HepG2 (cell line): ENCODE measurements at regions not wholly inside any gene's neighbourhood (a gene's known extent, or its start where the extent isn't known, plus 50 kb on each side); places are given as distances from the start of the nearest gene placed in this dataset.
A peak's percentile ranks its signal among the peaks of the same experiment; 100 is the strongest.

ENCODE experiments used
- ATAC-seq: fragments of 200-7000 bp; cut with Tn5 transposase; 3 replicates; pipeline ENCODE4 v1.9.1; 2020; ENCODE audit warnings: mild to moderate bottlenecking, moderate library complexity
- BruUV-seq: library from RNA; stranded (reverse); fragments of 400-500 nt; replicated peaks from 2 replicates; lab custom pipeline; 2021; lab: Mats Ljungman, UMichigan
- CTCF ChIA-PET: fragments of 300-600 bp; formaldehyde crosslinking; extraction: SDS; loops from one replicate; lab custom pipeline; 2021; ENCODE audit warnings: low total read pairs, inconsistent platforms, low intra/inter-chr PET ratio; lab: Yijun Ruan, JAX
- POLR2A ChIA-PET: fragments of 350-600 bp; sonication (Branson Sonifier 250); formaldehyde crosslinking; loops from one replicate; lab custom pipeline; 2020; ENCODE audit warnings: antibody characterized with exemption, inconsistent platforms; lab: Yijun Ruan, JAX
- DNase-seq: peaks from one replicate; pipeline ENCODE4 v3.0.0-alpha.2; 2015; ENCODE audit warnings: low spot score
- FAIRE-seq: peaks from 3 replicates; lab custom pipeline; 2011; peaks lifted over from hg19 to GRCh38; lab: Jason Lieb, UNC
- H2AFZ ChIP-seq: one replicate; pipeline ENCODE4 v1.6.1; 2011; ENCODE audit warnings: low read length, inconsistent platforms
- H3K27ac ChIP-seq: fragments of 300-600 bp; 3 replicates; pipeline ENCODE4 v1.8.0; 2011; ENCODE audit warnings: mixed run types, mild to moderate bottlenecking, mixed read lengths, low read length, inconsistent platforms; ENCODE audit not compliant: insufficient read depth; ENCODE audit errors: extremely low read length
- H3K27me3 ChIP-seq, 2 experiments: fragments of 200-600 bp in 1 of 2; 2 replicates in 1 of 2; 3 replicates in 1 of 2; pipeline versions ENCODE4 v1.6.0 to v1.8.0; 2011; ENCODE audit warnings: low read length in 2 of 2, mild to moderate bottlenecking in 2 of 2, moderate library complexity in 2 of 2, inconsistent platforms in 1 of 2; ENCODE audit not compliant: insufficient read depth in 2 of 2, control insufficient read depth in 1 of 2
- H3K36me3 ChIP-seq, 2 experiments: fragments of 200-600 bp in 1 of 2; replicated peaks in 1 of 2; 2 replicates in 1 of 2; 3 replicates in 1 of 2; pipeline versions ENCODE4 v1.5.1 to v1.8.0; 2011; ENCODE audit warnings: low read length in 2 of 2, inconsistent platforms in 1 of 2; ENCODE audit not compliant: insufficient read depth in 2 of 2, control insufficient read depth in 1 of 2
- H3K4me1 ChIP-seq: 2 replicates; pipeline ENCODE4 v1.5.1; 2012; ENCODE audit warnings: low read length, inconsistent platforms; ENCODE audit not compliant: insufficient read depth
- H3K4me2 ChIP-seq: 2 replicates; pipeline ENCODE4 v1.6.0; 2011; ENCODE audit warnings: low read depth, low read length, inconsistent platforms
- H3K4me3 ChIP-seq, 3 experiments: fragments of 200-600 bp in 1 of 3; sonication (generic), shearing (Covaris generic) in 1 of 3; replicated peaks in 1 of 3; 2 replicates each; pipeline ENCODE4 v1.5.1; 2011 to 2016; ENCODE audit warnings: low read length in 3 of 3, inconsistent platforms in 2 of 3, low read depth in 2 of 3, mild to moderate bottlenecking in 2 of 3, control low read depth in 1 of 3, mixed read lengths in 1 of 3; ENCODE audit not compliant: insufficient read depth in 1 of 3
- H3K79me2 ChIP-seq: one replicate; pipeline ENCODE4 v1.6.1; 2011; ENCODE audit warnings: low read length, inconsistent platforms; ENCODE audit not compliant: insufficient read depth
- H3K9ac ChIP-seq: 2 replicates; pipeline ENCODE4 v1.6.0; 2011; ENCODE audit warnings: mild to moderate bottlenecking, low read depth, low read length, inconsistent platforms; ENCODE audit not compliant: insufficient read depth
- H3K9me3 ChIP-seq: 2 replicates; pipeline ENCODE4 v1.5.1; 2012; ENCODE audit warnings: mild to moderate bottlenecking, low read length
- H4K20me1 ChIP-seq: 2 replicates; pipeline ENCODE4 v1.6.0; 2011; ENCODE audit warnings: inconsistent platforms, mild to moderate bottlenecking, low read length, moderate library complexity; ENCODE audit not compliant: insufficient read depth
- IKZF1 ChIP-seq: fragments of 450-650 bp; IDR thresholded peaks from 2 replicates; pipeline ENCODE4 v1.7.1; 2016
- RAD21 ChIP-seq: fragments of 450-650 bp; formaldehyde crosslinking; IDR thresholded peaks from 2 replicates; pipeline ENCODE4 v1.5.0; 2020; ENCODE audit warnings: mild to moderate bottlenecking
- ZSCAN25 ChIP-seq: sonication (generic); formaldehyde crosslinking; IDR thresholded peaks from 2 replicates; pipeline ENCODE4 v1.8.0; 2022; ENCODE audit warnings: mild to moderate bottlenecking, missing genetic modification reagents
- WGBS: methylation state at CpG from one replicate; pipeline ENCODE4 v1.1.6; 2017; ENCODE audit warnings: low lambda C conversion rate; 5-methylcytosine and 5-hydroxymethylcytosine counted together
- in situ Hi-C: cut with HindIII; loops from 2 replicates; pipeline ENCODE4 v1.10.0; 2017; ENCODE audit warnings: low pct_unique_long_range_greater_than_20kb; ENCODE audit not compliant: extremely low pct_ligation_motif_present
- intact Hi-C: fragments of 100-400 bp; cut with micrococcal nuclease; formaldehyde crosslinking; loops from one replicate; pipeline ENCODE4 v1.10.0; 2022; ENCODE audit not compliant: unreplicated experiment
- TF ChIP-seq, protein P1 (sequence below): sonication (generic); formaldehyde crosslinking; IDR thresholded peaks from 2 replicates; pipeline ENCODE4 v1.5.0; 2020; ENCODE audit warnings: mild to moderate bottlenecking, missing genetic modification reagents
- TF ChIP-seq, protein P2 (sequence below): sonication (generic); formaldehyde crosslinking; IDR thresholded peaks from 2 replicates; pipeline ENCODE4 v1.4.0; 2020; ENCODE audit warnings: mild to moderate bottlenecking, missing genetic modification reagents
- TF ChIP-seq, protein P3 (sequence below): sonication (generic); formaldehyde crosslinking; IDR thresholded peaks from 2 replicates; pipeline ENCODE4 v1.5.1; 2020; ENCODE audit warnings: missing genetic modification reagents, mild to moderate bottlenecking, borderline replicate concordance
- TF ChIP-seq, protein P4 (sequence below), 2 experiments: sonication (generic) in 1 of 2; formaldehyde crosslinking in 1 of 2; IDR thresholded peaks; 2 replicates each; pipeline versions ENCODE4 v1.4.0 to v1.6.1; 2018 to 2020; ENCODE audit warnings: missing genetic modification reagents in 2 of 2, borderline replicate concordance in 1 of 2, low read depth in 1 of 2, mild to moderate bottlenecking in 1 of 2, missing biosample characterization in 1 of 2
- TF ChIP-seq, protein P5 (sequence below): sonication (generic); formaldehyde crosslinking; IDR thresholded peaks from 2 replicates; pipeline ENCODE4 v1.4.0; 2020; ENCODE audit warnings: mild to moderate bottlenecking, missing genetic modification reagents
- TF ChIP-seq, protein P6 (sequence below): sonication (generic); formaldehyde crosslinking; IDR thresholded peaks from 2 replicates; pipeline ENCODE4 v1.5.1; 2020; ENCODE audit warnings: missing genetic modification reagents, mild to moderate bottlenecking, borderline replicate concordance

DNA sequence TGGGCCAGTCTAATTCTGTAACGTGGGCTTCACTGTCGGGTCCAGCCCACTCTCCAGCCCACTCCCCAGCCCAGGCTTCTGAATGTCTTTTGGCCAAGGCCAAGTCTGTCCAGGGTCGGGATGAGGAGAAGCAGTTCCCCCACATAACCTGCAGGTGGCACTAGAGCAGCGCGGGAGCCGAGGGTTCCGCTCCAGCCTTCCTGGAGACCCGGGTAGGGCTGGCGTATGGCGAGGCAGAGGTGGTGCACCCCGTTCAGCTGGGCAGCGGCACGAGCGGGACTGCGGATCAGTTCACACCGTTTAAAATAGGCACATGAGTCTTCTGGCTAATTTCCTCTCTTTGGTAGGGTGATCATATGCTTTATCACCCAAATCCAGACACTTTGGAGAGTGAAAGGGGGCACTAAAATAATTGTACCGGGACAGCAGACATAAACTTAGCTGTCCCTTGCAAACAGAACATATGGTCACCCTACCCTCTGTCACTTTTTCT, 185.9 kb downstream of the MSX2 start:
- Histone ChIP-seq H3K36me3 (no peaks in the 10 kb centered on the region), H3K4me3 (no peak overlapping the region), H3K4me1 (peaks cover 4% of the 10 kb centered on the region; the same call in 1 of the 2 replicates), H3K9me3 (no peaks in the 10 kb centered on the region), H3K27me3 (0 out of 5 replicates have a peak, but pooled peaks cover 0 to 9% of the 10 kb centered on the region in 2 experiments), H3K79me2 (no peaks in the 10 kb centered on the region), H3K27ac (no peak overlapping the region), H2AFZ (no peak overlapping the region), H3K4me2 (0 out of 2 replicates have a peak overlapping the region, but pooled peaks have one; percentile 29), H3K9ac (no peak overlapping the region), H4K20me1 (no peaks in the 10 kb centered on the region)
- ATAC-seq (peak; percentile 99), DNase-seq (peak; percentile 36), FAIRE-seq (peak; percentile 73)
- WGBS = 2% methylated on average over 16 of the region's 17 CpGs
- POLR2A ChIA-PET = no interaction called here
- CTCF ChIA-PET = interaction anchor here (3.1 kb wide), 1 partner anchor 26 kb away, joined by 17 read pairs; no protein-coding TSS in a partner anchor
- intact Hi-C loops = no loop called here
- in situ Hi-C loops = no loop called here
- no TSS peak for BruUV-seq
- TF ChIP-seq, protein P1, sequence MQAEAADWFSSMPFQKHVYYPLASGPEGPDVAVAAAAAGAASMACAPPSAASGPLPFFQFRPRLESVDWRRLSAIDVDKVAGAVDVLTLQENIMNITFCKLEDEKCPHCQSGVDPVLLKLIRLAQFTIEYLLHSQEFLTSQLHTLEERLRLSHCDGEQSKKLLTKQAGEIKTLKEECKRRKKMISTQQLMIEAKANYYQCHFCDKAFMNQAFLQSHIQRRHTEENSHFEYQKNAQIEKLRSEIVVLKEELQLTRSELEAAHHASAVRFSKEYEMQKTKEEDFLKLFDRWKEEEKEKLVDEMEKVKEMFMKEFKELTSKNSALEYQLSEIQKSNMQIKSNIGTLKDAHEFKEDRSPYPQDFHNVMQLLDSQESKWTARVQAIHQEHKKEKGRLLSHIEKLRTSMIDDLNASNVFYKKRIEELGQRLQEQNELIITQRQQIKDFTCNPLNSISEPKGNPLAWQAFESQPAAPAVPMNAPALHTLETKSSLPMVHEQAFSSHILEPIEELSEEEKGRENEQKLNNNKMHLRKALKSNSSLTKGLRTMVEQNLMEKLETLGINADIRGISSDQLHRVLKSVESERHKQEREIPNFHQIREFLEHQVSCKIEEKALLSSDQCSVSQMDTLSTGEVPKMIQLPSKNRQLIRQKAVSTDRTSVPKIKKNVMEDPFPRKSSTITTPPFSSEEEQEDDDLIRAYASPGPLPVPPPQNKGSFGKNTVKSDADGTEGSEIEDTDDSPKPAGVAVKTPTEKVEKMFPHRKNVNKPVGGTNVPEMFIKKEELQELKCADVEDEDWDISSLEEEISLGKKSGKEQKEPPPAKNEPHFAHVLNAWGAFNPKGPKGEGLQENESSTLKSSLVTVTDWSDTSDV (CRISPR knock-in tag) = no peak
- TF ChIP-seq, protein P2, sequence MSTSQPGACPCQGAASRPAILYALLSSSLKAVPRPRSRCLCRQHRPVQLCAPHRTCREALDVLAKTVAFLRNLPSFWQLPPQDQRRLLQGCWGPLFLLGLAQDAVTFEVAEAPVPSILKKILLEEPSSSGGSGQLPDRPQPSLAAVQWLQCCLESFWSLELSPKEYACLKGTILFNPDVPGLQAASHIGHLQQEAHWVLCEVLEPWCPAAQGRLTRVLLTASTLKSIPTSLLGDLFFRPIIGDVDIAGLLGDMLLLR (CRISPR knock-in tag) = 0 out of 2 replicates have a peak, but pooled peaks have one; percentile 30
- TF ChIP-seq, protein P3, sequence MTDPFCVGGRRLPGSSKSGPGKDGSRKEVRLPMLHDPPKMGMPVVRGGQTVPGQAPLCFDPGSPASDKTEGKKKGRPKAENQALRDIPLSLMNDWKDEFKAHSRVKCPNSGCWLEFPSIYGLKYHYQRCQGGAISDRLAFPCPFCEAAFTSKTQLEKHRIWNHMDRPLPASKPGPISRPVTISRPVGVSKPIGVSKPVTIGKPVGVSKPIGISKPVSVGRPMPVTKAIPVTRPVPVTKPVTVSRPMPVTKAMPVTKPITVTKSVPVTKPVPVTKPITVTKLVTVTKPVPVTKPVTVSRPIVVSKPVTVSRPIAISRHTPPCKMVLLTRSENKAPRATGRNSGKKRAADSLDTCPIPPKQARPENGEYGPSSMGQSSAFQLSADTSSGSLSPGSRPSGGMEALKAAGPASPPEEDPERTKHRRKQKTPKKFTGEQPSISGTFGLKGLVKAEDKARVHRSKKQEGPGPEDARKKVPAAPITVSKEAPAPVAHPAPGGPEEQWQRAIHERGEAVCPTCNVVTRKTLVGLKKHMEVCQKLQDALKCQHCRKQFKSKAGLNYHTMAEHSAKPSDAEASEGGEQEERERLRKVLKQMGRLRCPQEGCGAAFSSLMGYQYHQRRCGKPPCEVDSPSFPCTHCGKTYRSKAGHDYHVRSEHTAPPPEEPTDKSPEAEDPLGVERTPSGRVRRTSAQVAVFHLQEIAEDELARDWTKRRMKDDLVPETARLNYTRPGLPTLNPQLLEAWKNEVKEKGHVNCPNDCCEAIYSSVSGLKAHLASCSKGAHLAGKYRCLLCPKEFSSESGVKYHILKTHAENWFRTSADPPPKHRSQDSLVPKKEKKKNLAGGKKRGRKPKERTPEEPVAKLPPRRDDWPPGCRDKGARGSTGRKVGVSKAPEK (CRISPR knock-in tag) = 0 out of 2 replicates have a peak, but pooled peaks have one; percentile 31
- TF ChIP-seq, protein P4, sequence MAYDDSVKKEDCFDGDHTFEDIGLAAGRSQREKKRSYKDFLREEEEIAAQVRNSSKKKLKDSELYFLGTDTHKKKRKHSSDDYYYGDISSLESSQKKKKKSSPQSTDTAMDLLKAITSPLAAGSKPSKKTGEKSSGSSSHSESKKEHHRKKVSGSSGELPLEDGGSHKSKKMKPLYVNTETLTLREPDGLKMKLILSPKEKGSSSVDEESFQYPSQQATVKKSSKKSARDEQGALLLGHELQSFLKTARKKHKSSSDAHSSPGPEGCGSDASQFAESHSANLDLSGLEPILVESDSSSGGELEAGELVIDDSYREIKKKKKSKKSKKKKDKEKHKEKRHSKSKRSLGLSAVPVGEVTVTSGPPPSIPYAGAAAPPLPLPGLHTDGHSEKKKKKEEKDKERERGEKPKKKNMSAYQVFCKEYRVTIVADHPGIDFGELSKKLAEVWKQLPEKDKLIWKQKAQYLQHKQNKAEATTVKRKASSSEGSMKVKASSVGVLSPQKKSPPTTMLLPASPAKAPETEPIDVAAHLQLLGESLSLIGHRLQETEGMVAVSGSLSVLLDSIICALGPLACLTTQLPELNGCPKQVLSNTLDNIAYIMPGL (CRISPR knock-in tag; IDR thresholded peaks at IDR 0.05; ENCODE audit: borderline replicate concordance in 1 of 2, low read depth in 1 of 2) = 0 out of 4 replicates have a peak, but pooled peaks of 1 of the 2 experiments have one; percentile 37
- TF ChIP-seq, protein P5, sequence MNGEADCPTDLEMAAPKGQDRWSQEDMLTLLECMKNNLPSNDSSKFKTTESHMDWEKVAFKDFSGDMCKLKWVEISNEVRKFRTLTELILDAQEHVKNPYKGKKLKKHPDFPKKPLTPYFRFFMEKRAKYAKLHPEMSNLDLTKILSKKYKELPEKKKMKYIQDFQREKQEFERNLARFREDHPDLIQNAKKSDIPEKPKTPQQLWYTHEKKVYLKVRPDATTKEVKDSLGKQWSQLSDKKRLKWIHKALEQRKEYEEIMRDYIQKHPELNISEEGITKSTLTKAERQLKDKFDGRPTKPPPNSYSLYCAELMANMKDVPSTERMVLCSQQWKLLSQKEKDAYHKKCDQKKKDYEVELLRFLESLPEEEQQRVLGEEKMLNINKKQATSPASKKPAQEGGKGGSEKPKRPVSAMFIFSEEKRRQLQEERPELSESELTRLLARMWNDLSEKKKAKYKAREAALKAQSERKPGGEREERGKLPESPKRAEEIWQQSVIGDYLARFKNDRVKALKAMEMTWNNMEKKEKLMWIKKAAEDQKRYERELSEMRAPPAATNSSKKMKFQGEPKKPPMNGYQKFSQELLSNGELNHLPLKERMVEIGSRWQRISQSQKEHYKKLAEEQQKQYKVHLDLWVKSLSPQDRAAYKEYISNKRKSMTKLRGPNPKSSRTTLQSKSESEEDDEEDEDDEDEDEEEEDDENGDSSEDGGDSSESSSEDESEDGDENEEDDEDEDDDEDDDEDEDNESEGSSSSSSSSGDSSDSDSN = 0 out of 2 replicates have a peak, but pooled peaks have one; percentile 23
- TF ChIP-seq, protein P6, sequence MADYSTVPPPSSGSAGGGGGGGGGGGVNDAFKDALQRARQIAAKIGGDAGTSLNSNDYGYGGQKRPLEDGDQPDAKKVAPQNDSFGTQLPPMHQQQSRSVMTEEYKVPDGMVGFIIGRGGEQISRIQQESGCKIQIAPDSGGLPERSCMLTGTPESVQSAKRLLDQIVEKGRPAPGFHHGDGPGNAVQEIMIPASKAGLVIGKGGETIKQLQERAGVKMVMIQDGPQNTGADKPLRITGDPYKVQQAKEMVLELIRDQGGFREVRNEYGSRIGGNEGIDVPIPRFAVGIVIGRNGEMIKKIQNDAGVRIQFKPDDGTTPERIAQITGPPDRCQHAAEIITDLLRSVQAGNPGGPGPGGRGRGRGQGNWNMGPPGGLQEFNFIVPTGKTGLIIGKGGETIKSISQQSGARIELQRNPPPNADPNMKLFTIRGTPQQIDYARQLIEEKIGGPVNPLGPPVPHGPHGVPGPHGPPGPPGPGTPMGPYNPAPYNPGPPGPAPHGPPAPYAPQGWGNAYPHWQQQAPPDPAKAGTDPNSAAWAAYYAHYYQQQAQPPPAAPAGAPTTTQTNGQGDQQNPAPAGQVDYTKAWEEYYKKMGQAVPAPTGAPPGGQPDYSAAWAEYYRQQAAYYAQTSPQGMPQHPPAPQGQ (CRISPR knock-in tag) = no peak
- TF ChIP-seq RAD21 (peak; percentile 69), ZSCAN25 (CRISPR knock-in tag) (peak; percentile 70; the same call in 1 of the 2 replicates), IKZF1 (no peak)
